ENCODE measurements at regions not wholly inside any gene's neighbourhood (a gene's known extent, or its start where the extent isn't known, plus 50 kb on each side); places are given as distances from the start of the nearest gene placed in this dataset.

- Histone ChIP-seq H3K79me2 (ENCODE audit: insufficient read depth, low read length) (no peaks in the 10 kb centered on the region), H3K9ac (ENCODE audit: insufficient read depth, low read depth, low read length) (no peak overlapping the region), H3K4me3 (replicated peaks in 1 of 3; ENCODE audit: insufficient read depth in 1 of 3, low read depth in 2 of 3, low read length in 3 of 3) (no peak overlapping the region), H3K27me3 (ENCODE audit: control insufficient read depth in 1 of 2, insufficient read depth in 2 of 2, low read length in 2 of 2) (no peaks in the 10 kb centered on the region), H3K4me1 (ENCODE audit: insufficient read depth, low read length) (no peaks in the 10 kb centered on the region), H2AFZ (ENCODE audit: low read length) (no peak overlapping the region), H3K36me3 (replicated peaks in 1 of 2; ENCODE audit: control insufficient read depth in 1 of 2, insufficient read depth in 2 of 2, low read length in 2 of 2) (no peaks in the 10 kb centered on the region), H3K27ac (ENCODE audit: extremely low read length, insufficient read depth, low read length) (no peak overlapping the region), H3K4me2 (ENCODE audit: low read depth, low read length) (no peak overlapping the region), H4K20me1 (ENCODE audit: insufficient read depth, low read length) (no peaks in the 10 kb centered on the region), H3K9me3 (ENCODE audit: low read length) (no peaks in the 10 kb centered on the region)
- in situ Hi-C loops (cut with HindIII; ENCODE audit: extremely low pct_ligation_motif_present, low pct_unique_long_range_greater_than_20kb) = no loop called here
- ChIA-PET POLR2A (no interaction called here), CTCF (ENCODE audit: low intra/inter-chr PET ratio, low total read pairs) (no interaction called here)
- intact Hi-C loops (cut with micrococcal nuclease; ENCODE audit: unreplicated experiment) = no loop called here
- TF ChIP-seq AGO1 (IDR thresholded peaks at IDR 0.05; ENCODE audit: low read depth, low read length, poor library complexity, severe bottlenecking) = no peak
- no peak for ATAC-seq
- no TSS peak for BruUV-seq (replicated peaks)
- 17% methylated on average over 3 of the region's 3 CpGs for WGBS (ENCODE audit: low lambda C conversion rate)
- no peak for DNase-seq (ENCODE audit: low spot score)
- no peak for FAIRE-seq
Observed at GRCh38 chr1:55650444-55650843, 435.3 kb upstream of the USP24 start.

- FAIRE-seq = no peak
- no peak for DNase-seq (ENCODE audit: low spot score)
- Histone ChIP-seq H3K79me2 (ENCODE audit: insufficient read depth, low read length) (no peaks in the 10 kb centered on the region), H4K20me1 (ENCODE audit: insufficient read depth, low read length) (no peaks in the 10 kb centered on the region), H3K4me2 (ENCODE audit: low read depth, low read length) (no peak overlapping the region), H3K36me3 (replicated peaks in 1 of 2; ENCODE audit: control insufficient read depth in 1 of 2, insufficient read depth in 2 of 2, low read length in 2 of 2) (no peaks in the 10 kb centered on the region), H3K27ac (ENCODE audit: extremely low read length, insufficient read depth, low read length) (no peak overlapping the region), H3K4me3 (replicated peaks in 1 of 3; ENCODE audit: insufficient read depth in 1 of 3, low read depth in 2 of 3, low read length in 3 of 3) (no peak overlapping the region), H3K4me1 (ENCODE audit: insufficient read depth, low read length) (peaks cover 4% of the 10 kb centered on the region; the same call in 1 of the 2 replicates), H3K27me3 (ENCODE audit: control insufficient read depth in 1 of 2, insufficient read depth in 2 of 2, low read length in 2 of 2) (no peaks in the 10 kb centered on the region), H3K9ac (ENCODE audit: insufficient read depth, low read depth, low read length) (no peak overlapping the region), H2AFZ (ENCODE audit: low read length) (no peak overlapping the region), H3K9me3 (ENCODE audit: low read length) (no peaks in the 10 kb centered on the region)
- no TSS peak for BruUV-seq (replicated peaks)
- 84% methylated on average over 1 of the region's 1 CpG for WGBS (ENCODE audit: low lambda C conversion rate)
- in situ Hi-C loops (cut with HindIII; ENCODE audit: extremely low pct_ligation_motif_present, low pct_unique_long_range_greater_than_20kb) (no loop called here), intact Hi-C loops (cut with micrococcal nuclease; ENCODE audit: unreplicated experiment) (no loop called here)
- ChIA-PET CTCF (ENCODE audit: low intra/inter-chr PET ratio, low total read pairs) (no interaction called here), POLR2A (no interaction called here)
- ATAC-seq = no peak
- TF ChIP-seq ZBTB25 (CRISPR knock-in tag; IDR thresholded peaks at IDR 0.05) (no peak), HMG20B (CRISPR knock-in tag; conservative IDR thresholded peaks at IDR 0.05) (no peak), ZNF687 (CRISPR knock-in tag; IDR thresholded peaks at IDR 0.05) (no peak), ZNF782 (CRISPR knock-in tag; IDR thresholded peaks at IDR 0.05; ENCODE audit: borderline replicate concordance) (no peak), ARID3A (IDR thresholded peaks at IDR 0.05; ENCODE audit: low read depth, low read length) (no peak), ZNF280B (CRISPR knock-in tag; IDR thresholded peaks at IDR 0.05; ENCODE audit: borderline replicate concordance) (no peak), ZMYM2 (CRISPR knock-in tag; IDR thresholded peaks at IDR 0.05) (no peak), FLYWCH1 (CRISPR knock-in tag; IDR thresholded peaks at IDR 0.05) (no peak), TARDBP (CRISPR knock-in tag; IDR thresholded peaks at IDR 0.05) (no peak)
Observed at GRCh38 chr1:55646181-55646580, 431.0 kb upstream of the USP24 start.
